AML-193 (cell line): ENCODE measurements at regions not wholly inside any gene's neighbourhood (a gene's known extent, or its start where the extent isn't known, plus 50 kb on each side); places are given as distances from the start of the nearest gene placed in this dataset.
A peak's percentile ranks its signal among the peaks of the same experiment; 100 is the strongest.

Experiments
- DNase-seq, 2 experiments: peaks; one replicate each; lab custom pipeline; 2025; lab: John Stamatoyannopoulos, UW

DNA sequence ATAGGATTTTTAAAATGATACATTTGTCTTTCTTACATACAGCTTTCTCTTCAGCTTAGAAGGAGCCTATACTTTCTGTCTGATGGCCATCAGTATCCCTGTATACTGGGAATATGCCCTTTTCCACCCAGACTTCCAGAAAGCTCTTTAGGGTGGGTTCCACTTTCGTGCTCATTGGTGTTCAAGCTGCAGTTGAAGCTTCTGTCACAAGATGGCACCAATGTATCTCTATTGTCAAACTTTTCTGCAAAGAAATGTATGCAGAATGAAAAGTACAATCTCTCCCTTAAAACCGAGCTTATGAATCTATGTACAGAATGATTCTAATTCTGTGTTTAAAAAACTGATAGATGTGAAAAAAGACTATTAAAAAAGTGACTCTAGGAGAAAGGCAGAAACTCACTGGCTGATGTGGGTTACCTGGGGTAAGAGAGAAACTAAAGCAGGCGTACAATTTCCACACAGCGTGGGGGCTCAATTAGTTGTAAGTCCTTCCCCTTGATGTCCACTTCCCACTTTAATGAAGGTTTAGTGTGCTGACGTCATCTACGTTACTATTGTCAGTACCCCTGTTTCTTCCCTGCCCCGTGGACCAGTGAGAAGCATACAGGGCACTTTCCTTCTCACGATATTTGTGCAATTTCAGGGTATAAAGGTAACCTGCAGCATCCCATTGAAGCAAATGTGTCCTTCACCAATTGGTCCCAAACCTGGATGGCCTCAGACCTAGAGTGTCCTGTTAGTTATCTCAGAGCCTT, 57.3 kb upstream of the TCEAL2 start:
- peak in 1 of 2 experiments; percentile 4 for DNase-seq

DNA sequence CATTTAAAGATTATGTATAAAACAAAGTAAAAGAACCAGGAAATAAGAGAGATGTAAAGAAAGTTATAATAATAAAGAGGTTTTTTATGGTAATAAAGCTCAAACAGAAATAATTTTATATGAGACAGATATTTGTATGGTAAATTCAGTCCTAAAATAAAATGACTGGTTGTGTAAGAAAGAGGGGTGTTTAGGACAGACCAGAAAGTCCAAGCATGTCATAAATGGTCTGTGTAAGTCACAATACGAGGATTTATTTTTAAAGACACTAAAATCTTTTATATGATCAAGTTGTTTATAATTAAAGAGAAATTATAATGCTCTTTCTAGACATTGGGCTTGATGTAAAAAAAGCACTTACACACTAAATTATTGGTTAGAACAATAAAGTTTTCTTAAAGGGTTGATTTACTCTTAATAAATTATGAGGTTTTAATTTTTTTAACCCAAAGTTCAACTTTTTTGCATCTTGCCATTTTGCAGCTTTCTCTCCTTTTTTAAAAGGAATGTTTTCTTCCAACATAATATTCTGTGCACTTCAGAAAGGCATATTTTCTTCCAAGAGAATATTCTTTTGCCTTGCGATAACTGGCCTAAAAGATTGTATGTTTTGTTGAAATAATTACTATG, 61.9 kb upstream of the TCEAL2 start:
- DNase-seq = no peak

DNA sequence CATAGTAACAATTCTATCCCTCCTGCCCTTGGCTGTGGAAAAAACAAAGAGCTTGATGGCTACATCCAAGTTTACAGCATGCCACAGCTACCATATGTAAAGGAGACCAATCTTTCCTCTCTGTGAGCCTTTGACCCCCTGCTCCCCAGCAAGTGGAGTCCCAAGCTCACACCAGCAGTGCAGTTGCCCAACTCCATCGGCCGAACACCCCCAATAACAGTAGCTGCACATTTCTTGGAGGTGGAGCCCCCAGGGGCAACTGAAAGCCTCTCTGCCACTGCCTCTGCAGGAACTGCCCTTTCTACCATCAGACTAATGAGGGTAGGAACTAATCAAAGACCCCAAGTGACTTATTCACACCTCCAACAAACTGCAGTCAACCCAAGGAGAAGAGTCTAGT, 81.0 kb upstream of the TCEAL2 start:
- DNase-seq = no peak

DNA sequence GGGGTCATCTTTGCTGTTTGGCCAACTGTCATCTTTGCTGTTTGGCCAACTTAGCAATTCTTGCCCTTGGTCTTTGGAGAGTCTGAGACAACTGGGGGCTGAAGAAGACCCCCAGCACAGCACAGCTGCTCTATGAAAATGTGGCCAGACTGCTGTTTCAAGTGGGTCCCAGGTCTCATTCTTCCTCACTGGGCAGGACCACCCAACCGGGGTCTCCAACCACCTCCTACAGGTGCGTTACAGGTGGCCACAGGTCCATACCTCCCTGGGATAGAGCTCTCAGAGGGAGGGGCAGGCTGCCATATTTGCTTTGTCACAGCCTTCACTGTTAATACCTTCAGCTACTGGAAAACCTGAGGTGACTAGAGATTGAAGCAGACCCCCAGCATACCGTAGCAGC, 82.1 kb upstream of the TCEAL2 start:
- DNase-seq = no peak

DNA sequence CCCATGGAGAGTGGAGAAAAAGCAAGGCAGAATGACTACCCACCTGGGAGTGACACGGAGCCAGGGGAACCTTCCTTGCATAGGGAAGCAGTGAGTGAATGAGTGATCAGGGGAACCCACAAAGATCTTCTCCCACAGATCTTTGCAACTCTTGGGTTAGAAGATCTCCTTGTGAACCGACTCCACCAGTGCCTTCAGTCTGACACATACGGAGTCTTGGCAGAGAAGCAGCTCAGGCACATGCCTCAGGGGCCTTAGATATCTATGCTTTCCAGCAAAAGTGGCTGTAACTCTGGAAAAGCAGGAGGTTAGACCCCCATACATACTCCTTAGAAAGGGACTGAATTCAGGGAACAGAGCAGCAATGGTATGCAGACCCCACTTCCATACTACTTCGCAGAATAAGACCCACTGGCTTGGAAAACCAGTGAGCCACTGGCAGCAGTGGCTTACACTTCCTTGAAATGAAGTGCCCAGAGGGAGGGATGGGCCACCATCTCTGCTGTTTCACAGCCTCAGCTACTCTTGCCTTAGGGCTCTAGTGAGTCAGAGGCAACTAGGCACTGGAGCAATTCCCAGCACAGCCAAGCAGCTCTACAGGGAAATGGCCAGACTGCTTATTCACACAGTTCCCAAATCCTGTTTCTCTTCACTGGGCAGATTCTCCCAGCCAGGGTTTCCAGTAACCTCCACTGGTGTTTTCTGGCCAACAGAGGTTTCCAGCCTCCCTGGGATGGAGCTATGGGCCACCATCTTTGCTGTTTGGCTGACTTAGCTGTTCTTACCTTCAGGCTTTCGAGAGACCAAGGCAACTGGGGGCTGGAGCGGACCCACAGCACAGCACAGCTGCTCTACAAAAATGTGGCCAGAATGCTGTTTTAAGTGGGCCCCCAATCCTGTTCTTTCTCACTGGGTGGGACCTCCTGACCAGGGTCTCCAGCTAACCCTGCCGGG, 82.8 kb upstream of the TCEAL2 start:
- no peak for DNase-seq

DNA sequence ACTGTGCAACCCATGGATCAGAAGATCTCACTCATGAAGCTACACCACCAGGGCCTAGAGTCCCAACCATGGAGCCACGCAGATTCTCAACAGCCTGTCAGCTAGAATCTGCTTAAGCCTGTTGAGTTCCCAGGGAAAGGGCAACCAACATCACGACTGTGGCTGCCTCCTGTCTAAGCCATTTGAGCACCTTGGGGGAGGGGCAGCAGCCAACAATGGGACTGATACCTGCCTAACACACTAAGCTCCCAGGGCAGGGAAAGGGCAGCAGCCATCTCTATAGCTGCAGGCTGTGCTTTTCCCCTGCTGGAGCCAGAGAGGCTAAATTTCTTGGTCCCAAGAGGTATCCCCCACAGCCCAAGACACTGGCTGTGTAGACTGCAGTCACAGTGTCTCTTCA, 96.5 kb upstream of the TCEAL2 start:
- no peak for DNase-seq

DNA sequence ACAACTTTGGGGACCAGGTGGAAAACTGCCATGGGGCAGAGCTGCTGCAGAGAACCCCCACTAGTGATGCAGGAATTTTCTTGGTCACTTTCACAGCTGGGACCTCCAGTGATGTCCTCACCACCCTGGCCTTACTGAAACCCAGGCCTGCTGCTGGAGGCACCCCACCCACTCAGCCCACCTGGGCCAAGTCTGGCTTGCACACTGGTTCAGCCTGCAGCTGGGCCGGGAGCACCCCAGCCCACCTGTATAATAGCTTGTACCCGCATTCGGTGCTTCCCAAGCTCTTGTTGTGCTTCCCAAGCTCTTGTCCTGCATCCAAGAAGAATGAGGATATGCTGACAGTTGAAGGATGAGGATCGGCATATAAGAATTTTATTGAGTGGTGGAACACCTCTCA, 86.4 kb upstream of the ZMAT1 start:
- DNase-seq = no peak

DNA sequence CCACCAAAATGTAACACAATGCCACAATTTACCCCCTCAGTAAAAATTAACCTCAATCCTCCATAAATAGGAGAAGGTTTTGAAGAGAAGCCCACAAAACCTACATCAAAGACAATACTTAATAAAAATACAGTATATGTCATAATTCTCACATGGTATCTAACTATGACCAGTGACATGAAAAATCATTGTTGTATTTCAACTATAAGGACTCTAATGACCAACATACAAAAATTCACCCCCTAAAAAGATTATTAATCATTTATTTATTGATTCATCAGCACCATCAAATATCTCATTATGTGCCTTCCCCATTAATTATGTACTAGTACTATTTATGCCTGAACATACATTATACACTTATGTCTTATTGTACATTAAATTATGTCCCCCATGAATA, 77.1 kb upstream of the ZMAT1 start:
- DNase-seq = no peak

DNA sequence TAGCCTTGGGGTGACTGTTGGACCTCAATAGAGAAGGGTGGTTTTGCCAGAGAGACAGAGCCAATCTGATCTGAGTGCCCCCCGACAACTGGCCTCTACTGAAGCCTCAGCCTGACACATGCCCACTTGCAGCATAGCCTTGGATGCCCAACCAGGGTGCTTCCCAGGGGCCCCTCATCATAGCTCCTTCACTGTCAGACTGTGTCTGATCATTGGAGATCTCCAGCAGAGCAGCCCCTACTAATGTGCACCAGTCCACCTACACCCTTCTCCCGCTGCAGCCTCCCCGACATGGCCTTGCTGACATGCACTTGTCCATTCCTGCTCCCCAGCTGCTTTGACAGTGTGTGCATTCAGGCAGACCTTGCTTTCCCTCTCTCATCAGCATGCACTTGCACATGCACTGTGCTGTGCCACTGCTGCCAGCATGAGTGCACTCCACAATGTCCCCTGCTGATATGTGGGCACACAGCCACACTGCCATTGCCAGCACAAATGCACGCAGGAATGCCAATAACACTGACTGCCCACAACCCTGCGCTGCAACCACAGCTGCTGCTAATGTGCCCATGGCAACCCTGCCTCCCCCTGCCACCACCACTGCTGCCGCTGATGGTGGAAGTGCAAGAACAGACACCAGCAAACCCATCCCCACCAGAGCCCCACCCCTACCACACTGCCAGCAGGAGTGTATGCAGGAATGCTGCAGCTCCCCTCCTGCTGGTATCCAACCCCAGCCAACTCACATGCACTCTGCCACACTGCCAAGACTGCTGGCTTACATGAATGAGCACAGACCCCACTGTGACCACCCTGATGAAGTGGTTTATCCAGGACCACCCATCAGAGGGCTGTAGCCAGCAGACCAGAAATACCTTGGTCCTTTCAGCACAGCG, 68.1 kb upstream of the ZMAT1 start:
- DNase-seq = no peak

DNA sequence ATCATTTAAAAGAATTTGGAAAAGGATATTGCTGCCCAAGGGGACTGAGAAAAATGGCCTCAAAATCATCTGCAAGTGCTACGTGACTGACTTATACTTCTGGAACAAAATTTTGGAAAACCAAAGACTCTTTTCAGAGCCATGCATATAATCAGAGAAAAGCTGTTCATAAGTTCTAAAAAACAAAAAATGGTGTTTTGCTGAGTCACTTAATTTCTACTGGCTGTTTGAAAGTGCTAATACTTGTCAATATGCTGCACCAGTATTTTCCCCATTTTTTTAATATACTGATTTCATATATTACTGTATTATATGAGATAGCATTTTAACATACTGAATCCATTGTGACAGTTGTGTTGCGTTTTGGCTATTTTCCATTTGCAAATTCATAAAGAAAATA, 61.5 kb upstream of the ZMAT1 start:
- no peak for DNase-seq

DNA sequence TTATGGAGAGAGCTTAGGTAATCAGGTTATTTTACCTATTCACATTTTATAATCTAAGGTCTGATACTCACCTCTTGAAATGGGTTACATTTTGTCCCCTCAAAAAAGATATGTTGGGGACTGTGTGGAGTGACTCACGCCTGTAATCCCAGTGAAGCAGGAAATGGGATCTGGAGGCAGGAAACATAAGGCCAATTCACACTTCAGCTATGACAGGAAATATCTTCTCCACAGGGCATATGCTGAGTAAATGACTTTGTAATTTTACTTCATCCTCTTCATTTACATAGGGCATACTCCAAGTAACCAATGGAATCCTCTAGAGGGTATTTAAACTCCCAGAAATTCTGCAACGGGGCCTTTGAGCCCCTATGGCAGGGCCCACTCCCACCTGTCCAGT, 54.8 kb upstream of the ZMAT1 start:
- no peak for DNase-seq
